A673 (cell line): ENCODE measurements at regions not wholly inside any gene's neighbourhood (a gene's known extent, or its start where the extent isn't known, plus 50 kb on each side); places are given as distances from the start of the nearest gene placed in this dataset.

Experiments used
- BruUV-seq: library from RNA; stranded (reverse); fragments of 400-500 nt; replicated peaks from 2 replicates; lab custom pipeline; 2021; lab: Mats Ljungman, UMichigan
- CTCF ChIA-PET: fragments of 300-600 bp; sonication (Branson Sonifier 250); formaldehyde crosslinking; loops from one replicate; lab custom pipeline; 2022; ENCODE audit warnings: antibody characterized with exemption; lab: Charles Lee
- POLR2A ChIA-PET: fragments of 300-600 bp; sonication (Branson Sonifier 250); formaldehyde crosslinking; loops from one replicate; lab custom pipeline; 2022; ENCODE audit warnings: antibody characterized with exemption; ENCODE audit not compliant: low non-redundant PET; lab: Charles Lee
- DNase-seq: peaks from one replicate; pipeline ENCODE4 v3.0.0-alpha.2; 2015; ENCODE audit warnings: low spot score
- H3K27ac ChIP-seq: fragments of 200-600 bp; sonication (generic); 2 replicates; pipeline ENCODE4 v1.5.1; 2016; ENCODE audit warnings: mixed run types, low read depth, mild to moderate bottlenecking, mixed read lengths, antibody characterized with exemption, low read length; ENCODE audit not compliant: poor library complexity, severe bottlenecking
- H3K27me3 ChIP-seq: fragments of 200-600 bp; sonication (generic); replicated peaks from 2 replicates; pipeline ENCODE4 v1.6.1; 2017; ENCODE audit warnings: mixed run types, low read depth, mild to moderate bottlenecking, mixed read lengths, antibody characterized with exemption, low read length; ENCODE audit not compliant: insufficient read depth, poor library complexity
- H3K36me3 ChIP-seq: fragments of 200-600 bp; sonication (generic); 2 replicates; pipeline ENCODE4 v1.6.1; 2016; ENCODE audit warnings: mixed run types, mild to moderate bottlenecking, mixed read lengths, antibody characterized with exemption, low read length; ENCODE audit not compliant: insufficient read depth, poor library complexity, severe bottlenecking
- H3K4me1 ChIP-seq: fragments of 200-600 bp; sonication (generic); 2 replicates; pipeline ENCODE4 v1.6.1; 2017; ENCODE audit warnings: mixed run types, mild to moderate bottlenecking, mixed read lengths, antibody characterized with exemption, low read length; ENCODE audit not compliant: insufficient read depth, poor library complexity, severe bottlenecking
- H3K4me3 ChIP-seq: fragments of 200-600 bp; sonication (generic); 2 replicates; pipeline ENCODE4 v1.5.1; 2016; ENCODE audit warnings: low read depth, mixed run types, mild to moderate bottlenecking, mixed read lengths, low read length; ENCODE audit not compliant: poor library complexity, severe bottlenecking
- H3K9me3 ChIP-seq: fragments of 200-600 bp; sonication (generic); 2 replicates; pipeline ENCODE4 v1.6.1; 2016; ENCODE audit warnings: mixed run types, low read depth, mild to moderate bottlenecking, mixed read lengths, antibody characterized with exemption, low read length; ENCODE audit not compliant: poor library complexity, severe bottlenecking
- EZH2 ChIP-seq: fragments of 200-600 bp; sonication (generic); IDR thresholded peaks from 2 replicates; pipeline ENCODE4 v1.6.1; 2017; ENCODE audit warnings: borderline replicate concordance, low read depth, mild to moderate bottlenecking, mixed read lengths, antibody characterized with exemption, low read length; ENCODE audit not compliant: poor library complexity, severe bottlenecking
- intact Hi-C: fragments of 100-400 bp; cut with micrococcal nuclease; formaldehyde crosslinking; loops from one replicate; pipeline ENCODE4 v1.10.0; 2022; ENCODE audit not compliant: unreplicated experiment
- TF ChIP-seq, protein P1 (sequence below): fragments of 300-800, 200-600 bp; sonication (generic); conservative IDR thresholded peaks from 2 replicates; pipeline ENCODE4 v1.5.1; 2017; ENCODE audit warnings: low read depth, mild to moderate bottlenecking, antibody characterized with exemption, low read length, moderate library complexity, mixed read lengths

DNA sequence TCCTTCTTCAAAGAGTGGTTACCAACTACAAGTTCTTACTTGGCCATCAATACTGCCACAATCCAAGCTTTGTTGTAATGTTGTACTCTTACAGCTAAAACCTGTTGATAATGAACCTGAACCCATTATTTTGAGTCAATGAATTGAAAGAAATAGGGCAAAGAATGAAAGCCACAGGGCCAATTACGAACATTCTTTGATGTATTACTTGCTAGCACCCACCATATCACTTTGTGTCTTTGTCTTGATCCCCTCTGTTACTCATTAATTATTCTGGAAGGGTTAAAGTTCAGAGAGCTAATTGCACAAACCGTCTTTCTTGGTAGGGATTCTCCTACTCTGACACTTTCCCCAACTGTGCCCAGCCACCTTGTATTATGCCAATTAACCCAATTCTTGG is 53.2 kb upstream of the TFEC start:
- ChIA-PET CTCF (no interaction called here), POLR2A (no interaction called here)
- no TSS peak for BruUV-seq
- Histone ChIP-seq H3K9me3 (no peaks in the 10 kb centered on the region), H3K27ac (no peak overlapping the region), H3K4me1 (no peaks in the 10 kb centered on the region), H3K27me3 (no peaks in the 10 kb centered on the region), H3K36me3 (no peaks in the 10 kb centered on the region), H3K4me3 (no peak overlapping the region)
- intact Hi-C loops = no loop called here
- DNase-seq = no peak
- no peak for TF ChIP-seq EZH2
- TF ChIP-seq, protein P1, sequence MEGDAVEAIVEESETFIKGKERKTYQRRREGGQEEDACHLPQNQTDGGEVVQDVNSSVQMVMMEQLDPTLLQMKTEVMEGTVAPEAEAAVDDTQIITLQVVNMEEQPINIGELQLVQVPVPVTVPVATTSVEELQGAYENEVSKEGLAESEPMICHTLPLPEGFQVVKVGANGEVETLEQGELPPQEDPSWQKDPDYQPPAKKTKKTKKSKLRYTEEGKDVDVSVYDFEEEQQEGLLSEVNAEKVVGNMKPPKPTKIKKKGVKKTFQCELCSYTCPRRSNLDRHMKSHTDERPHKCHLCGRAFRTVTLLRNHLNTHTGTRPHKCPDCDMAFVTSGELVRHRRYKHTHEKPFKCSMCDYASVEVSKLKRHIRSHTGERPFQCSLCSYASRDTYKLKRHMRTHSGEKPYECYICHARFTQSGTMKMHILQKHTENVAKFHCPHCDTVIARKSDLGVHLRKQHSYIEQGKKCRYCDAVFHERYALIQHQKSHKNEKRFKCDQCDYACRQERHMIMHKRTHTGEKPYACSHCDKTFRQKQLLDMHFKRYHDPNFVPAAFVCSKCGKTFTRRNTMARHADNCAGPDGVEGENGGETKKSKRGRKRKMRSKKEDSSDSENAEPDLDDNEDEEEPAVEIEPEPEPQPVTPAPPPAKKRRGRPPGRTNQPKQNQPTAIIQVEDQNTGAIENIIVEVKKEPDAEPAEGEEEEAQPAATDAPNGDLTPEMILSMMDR = no peak

DNA sequence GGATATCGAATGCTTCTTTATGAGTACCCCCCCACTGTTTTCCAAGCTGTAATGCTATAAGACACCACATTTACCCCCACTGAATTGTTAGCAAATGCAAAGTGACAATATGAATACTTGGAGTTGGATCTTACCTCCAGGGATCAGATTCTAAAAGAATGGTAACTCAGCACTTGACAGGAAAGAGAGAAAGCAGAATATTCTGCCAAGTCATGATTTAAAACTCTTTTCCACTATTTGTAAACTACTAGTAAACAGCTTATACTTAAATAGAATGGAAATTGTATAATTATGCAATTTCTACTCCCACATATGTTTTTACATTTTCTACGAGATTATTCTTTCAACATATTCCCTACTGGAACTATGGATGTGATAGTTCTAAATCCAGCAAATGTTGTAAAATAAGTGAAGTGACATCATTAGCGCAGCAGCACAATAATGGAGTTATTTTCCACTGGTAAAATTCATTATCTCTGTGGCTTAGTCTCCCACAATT is 56.0 kb upstream of the TFEC start:
- intact Hi-C loops = no loop called here
- no peak overlapping the region for H3K27ac ChIP-seq
- no peaks in the 10 kb centered on the region for H3K27me3 ChIP-seq
- ChIA-PET POLR2A (no interaction called here), CTCF (no interaction called here)
- H3K4me3 ChIP-seq = no peak overlapping the region
- no peaks in the 10 kb centered on the region for H3K9me3 ChIP-seq
- no peak for TF ChIP-seq EZH2
- TF ChIP-seq, protein P1 = no peak
- H3K36me3 ChIP-seq = no peaks in the 10 kb centered on the region
- no TSS peak for BruUV-seq
- no peaks in the 10 kb centered on the region for H3K4me1 ChIP-seq
- DNase-seq = no peak

- CTCF ChIA-PET = no interaction called here
Observed at GRCh38 chr7:116087291-116087690, 56.7 kb upstream of the TFEC start.

More at GRCh38 chr7:116087291-116087690, 56.7 kb upstream of the TFEC start:
- H3K4me1 ChIP-seq = no peaks in the 10 kb centered on the region
- no peaks in the 10 kb centered on the region for H3K27me3 ChIP-seq
- H3K27ac ChIP-seq = no peak overlapping the region
- TF ChIP-seq, protein P1 = no peak
- TF ChIP-seq EZH2 = no peak
- no peak overlapping the region for H3K4me3 ChIP-seq
- POLR2A ChIA-PET = no interaction called here
- intact Hi-C loops = no loop called here
- DNase-seq = no peak
- no TSS peak for BruUV-seq
- no peaks in the 10 kb centered on the region for H3K9me3 ChIP-seq
- H3K36me3 ChIP-seq = no peaks in the 10 kb centered on the region
